ENCODE measurements at regions not wholly inside any gene's neighbourhood (a gene's known extent, or its start where the extent isn't known, plus 50 kb on each side); places are given as distances from the start of the nearest gene placed in this dataset.
"Not testable (repeated sequence)": the region's sequence is repeated elsewhere in the genome, so short reads cannot be mapped to it uniquely, and the experiment has no call there.

DNA sequence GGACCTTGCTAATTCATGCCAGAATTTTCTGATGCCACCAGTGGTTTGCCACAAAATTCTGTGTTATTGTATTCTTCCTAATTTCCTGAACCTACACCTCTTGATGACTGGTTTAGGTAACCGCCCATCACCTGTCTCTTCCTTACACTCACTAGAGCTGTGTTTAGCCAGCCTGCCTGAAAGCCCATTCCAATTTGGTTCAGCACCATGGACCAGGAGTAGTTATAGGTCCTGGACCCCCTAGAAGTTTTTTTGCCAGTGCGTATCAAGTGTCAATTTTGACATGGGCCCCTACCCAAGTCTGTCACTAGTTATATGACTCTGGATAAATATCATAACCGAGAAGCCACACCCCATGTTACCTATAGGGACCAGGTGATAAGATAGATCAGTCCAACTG, 94.0 kb upstream of the NAP1L1 start:
- no peak overlapping the region for H3K4me3 ChIP-seq (ENCODE audit: low read depth, poor library complexity, severe bottlenecking)
- intact Hi-C loops (cut with DNase I; ENCODE audit: low total_unique reads), result no loop called here
- no peak for DNase-seq (ENCODE audit: low spot score in 2 of 2)
- 89 to 93% methylated on average over 3 of the region's 3 CpGs for WGBS, 2 donors
- TF ChIP-seq, protein P1, sequence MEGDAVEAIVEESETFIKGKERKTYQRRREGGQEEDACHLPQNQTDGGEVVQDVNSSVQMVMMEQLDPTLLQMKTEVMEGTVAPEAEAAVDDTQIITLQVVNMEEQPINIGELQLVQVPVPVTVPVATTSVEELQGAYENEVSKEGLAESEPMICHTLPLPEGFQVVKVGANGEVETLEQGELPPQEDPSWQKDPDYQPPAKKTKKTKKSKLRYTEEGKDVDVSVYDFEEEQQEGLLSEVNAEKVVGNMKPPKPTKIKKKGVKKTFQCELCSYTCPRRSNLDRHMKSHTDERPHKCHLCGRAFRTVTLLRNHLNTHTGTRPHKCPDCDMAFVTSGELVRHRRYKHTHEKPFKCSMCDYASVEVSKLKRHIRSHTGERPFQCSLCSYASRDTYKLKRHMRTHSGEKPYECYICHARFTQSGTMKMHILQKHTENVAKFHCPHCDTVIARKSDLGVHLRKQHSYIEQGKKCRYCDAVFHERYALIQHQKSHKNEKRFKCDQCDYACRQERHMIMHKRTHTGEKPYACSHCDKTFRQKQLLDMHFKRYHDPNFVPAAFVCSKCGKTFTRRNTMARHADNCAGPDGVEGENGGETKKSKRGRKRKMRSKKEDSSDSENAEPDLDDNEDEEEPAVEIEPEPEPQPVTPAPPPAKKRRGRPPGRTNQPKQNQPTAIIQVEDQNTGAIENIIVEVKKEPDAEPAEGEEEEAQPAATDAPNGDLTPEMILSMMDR (IDR thresholded peaks at IDR 0.05), result no peak
- TF ChIP-seq POLR2A (IDR thresholded peaks at IDR 0.05), result no peak

DNA sequence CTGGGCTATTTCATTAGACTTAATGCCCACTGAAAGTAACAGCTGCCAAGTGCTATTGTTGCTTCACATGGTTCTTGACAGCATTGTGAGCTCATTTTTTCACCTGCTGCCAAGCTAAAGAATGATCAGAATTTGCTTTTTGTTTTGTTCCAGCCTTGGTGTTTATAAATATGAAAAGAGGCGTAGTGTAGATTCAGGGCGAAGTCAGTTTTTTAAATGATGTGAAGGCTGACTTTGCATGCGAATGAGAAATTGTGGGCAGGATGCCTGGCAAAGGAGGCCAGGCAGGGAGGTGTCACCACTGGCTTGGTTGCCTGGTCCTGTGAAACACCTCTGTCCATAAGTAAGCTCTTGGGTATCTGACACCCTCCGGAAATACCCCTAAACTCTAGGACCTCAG, 93.3 kb upstream of the NAP1L1 start:
- TF ChIP-seq POLR2A (IDR thresholded peaks at IDR 0.05), result no peak
- TF ChIP-seq, protein P1 (IDR thresholded peaks at IDR 0.05), result no peak
- WGBS, 2 donors, result 91% methylated on average over 4 of the region's 4 CpGs
- no peak overlapping the region for H3K4me3 ChIP-seq (ENCODE audit: low read depth, poor library complexity, severe bottlenecking)
- DNase-seq (ENCODE audit: low spot score in 2 of 2), result no peak
- intact Hi-C loops (cut with DNase I; ENCODE audit: low total_unique reads), result no loop called here

DNA sequence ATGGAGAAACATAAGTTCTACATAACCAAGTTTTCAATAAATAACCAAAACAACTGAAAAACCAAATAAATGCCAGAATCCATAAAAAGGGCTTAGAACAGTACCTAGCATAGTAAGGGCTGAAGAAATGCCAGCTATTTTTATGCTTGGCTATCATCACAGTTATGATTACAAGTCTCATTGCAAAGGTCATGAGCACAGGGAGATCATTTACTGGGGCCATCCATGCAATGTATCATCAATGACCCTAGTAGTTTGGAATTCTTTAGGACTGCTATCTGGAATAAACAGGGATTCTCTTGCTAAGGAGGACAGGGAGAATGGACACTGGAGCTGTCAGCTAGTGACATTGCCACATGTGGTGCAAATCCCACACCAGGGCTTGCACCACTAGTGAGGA, 92.5 kb upstream of the NAP1L1 start:
- no peak for DNase-seq (ENCODE audit: low spot score in 2 of 2)

DNA sequence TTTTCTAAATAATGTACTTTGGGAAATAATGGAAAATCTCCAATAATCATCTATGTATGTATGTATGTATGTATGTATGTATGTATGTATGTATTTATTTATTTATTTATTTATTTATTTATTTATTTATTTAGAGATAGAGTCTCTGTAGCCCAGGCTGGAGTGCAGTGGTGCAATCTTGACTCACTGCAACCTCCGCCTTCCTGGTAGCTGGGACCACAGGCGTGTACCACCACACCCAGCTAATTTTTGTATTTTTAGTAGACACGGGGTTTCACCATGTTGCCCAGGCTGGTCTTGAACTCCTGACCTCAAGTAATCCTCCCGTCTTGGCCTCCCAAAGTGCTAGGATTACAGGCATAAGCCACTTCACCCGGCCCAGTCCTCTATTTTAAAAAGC, 91.5 kb upstream of the NAP1L1 start:
- WGBS, 2 donors, result 75 to 81% methylated on average over 5 of the region's 5 CpGs
- H3K4me3 ChIP-seq (ENCODE audit: low read depth, poor library complexity, severe bottlenecking); DNase-seq (ENCODE audit: low spot score in 2 of 2); intact Hi-C loops (cut with DNase I; ENCODE audit: low total_unique reads): not testable (repeated sequence)

More for the DNA sequence above, 92.5 kb upstream of the NAP1L1 start:
- TF ChIP-seq, protein P1 (IDR thresholded peaks at IDR 0.05), result no peak
- TF ChIP-seq POLR2A (IDR thresholded peaks at IDR 0.05), result no peak
- no peak overlapping the region for H3K4me3 ChIP-seq (ENCODE audit: low read depth, poor library complexity, severe bottlenecking)
- intact Hi-C loops (cut with DNase I; ENCODE audit: low total_unique reads), result no loop called here

DNA sequence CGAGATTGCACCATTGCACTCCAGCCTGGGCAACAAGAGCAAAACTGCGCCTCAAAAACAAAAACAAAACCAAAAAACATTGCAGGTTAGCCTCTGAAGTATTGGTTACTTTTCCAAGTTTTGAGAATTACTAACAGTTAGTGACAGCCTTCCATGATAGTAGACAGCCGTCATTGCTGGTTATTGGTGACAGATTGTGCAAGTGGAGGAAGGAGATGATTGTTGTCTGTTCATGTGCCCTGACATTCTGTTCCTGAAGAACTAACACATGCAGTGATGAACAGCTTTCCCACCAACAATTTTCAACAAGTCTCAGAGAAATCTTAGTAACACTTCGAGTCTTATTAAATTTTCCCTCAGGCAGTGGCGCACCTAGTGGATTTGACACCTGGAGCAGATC, 89.3 kb upstream of the NAP1L1 start:
- TF ChIP-seq POLR2A (IDR thresholded peaks at IDR 0.05), result no peak
- TF ChIP-seq, protein P1 (IDR thresholded peaks at IDR 0.05), result no peak
- H3K4me3 ChIP-seq (ENCODE audit: low read depth, poor library complexity, severe bottlenecking), result no peak overlapping the region
- DNase-seq (ENCODE audit: low spot score in 2 of 2), result no peak
- WGBS, 2 donors, result 63 to 73% methylated on average over 5 of the region's 5 CpGs
- intact Hi-C loops (cut with DNase I; ENCODE audit: low total_unique reads), result no loop called here

DNA sequence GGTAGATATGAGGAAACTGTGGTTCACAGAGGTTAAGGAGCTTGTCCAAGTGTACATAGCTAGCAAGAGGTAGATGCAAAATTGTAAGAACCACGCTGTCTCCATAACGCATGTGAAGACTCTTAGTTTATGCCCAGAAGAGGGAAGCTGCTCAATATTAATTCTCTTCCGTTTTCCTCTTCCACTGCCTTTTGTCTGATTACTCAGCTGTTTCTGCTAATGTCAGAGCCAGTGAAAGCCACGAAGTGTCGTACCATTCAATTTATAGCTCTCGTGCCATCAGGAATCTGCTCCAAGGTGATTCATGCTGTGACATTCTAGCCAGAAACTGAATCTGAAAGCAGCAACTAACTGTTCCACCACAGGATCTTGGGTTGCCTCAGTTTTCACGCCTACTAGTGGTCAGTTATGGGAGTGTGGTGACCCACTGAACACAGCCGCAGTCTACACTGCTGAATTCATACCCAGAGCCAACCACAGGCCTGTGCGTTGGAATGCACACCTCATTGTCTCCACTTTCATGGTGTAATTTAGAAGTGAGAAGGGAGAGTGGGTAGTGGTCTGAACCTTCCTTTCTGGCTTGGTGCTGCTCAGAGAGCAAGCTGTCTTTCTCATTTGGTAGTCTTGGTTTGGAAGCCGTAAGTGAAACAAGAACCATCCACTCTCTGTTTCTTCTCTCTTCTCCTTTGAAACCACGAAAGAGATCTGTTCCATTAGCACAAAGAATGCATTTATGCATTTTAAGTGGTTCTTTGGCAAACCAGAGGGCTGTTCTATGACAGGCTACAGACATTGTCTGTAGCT, 74.2 kb upstream of the NAP1L1 start:
- TF ChIP-seq, protein P1 (IDR thresholded peaks at IDR 0.05), result no peak
- no peak overlapping the region for H3K4me3 ChIP-seq (ENCODE audit: low read depth, poor library complexity, severe bottlenecking)
- 37 to 40% methylated on average over 11 of the region's 11 CpGs for WGBS, 2 donors
- peak; percentile 27 to 88 for DNase-seq (ENCODE audit: low spot score in 2 of 2)
- intact Hi-C loops (cut with DNase I; ENCODE audit: low total_unique reads), result no loop called here

Data from lower leg skin (tissue), 4 donors.